Endothelial cell of umbilical vein (primary cell): ENCODE measurements at regions not wholly inside any gene's neighbourhood (a gene's known extent, or its start where the extent isn't known, plus 50 kb on each side); places are given as distances from the start of the nearest gene placed in this dataset.

Experiments
- BruUV-seq: library from RNA; stranded (reverse); fragments of 400-500 nt; replicated peaks from 2 replicates; lab custom pipeline; 2021; lab: Mats Ljungman, UMichigan
- CTCF ChIA-PET: fragments of 300-600, 350-600 bp; sonication (Branson Sonifier 250); formaldehyde crosslinking; loops from one replicate; lab custom pipeline; 2021; ENCODE audit warnings: antibody characterized with exemption, inconsistent platforms; lab: Charles Lee
- POLR2A ChIA-PET: fragments of 300-600, 350-600 bp; sonication (Branson Sonifier 250); formaldehyde crosslinking; loops from one replicate; lab custom pipeline; 2021; ENCODE audit warnings: antibody characterized with exemption, inconsistent platforms; lab: Charles Lee
- DNase-seq: peaks from one replicate; pipeline ENCODE4 v3.0.0-alpha.2; 2011; ENCODE audit warnings: low read depth, low spot score
- FAIRE-seq: peaks from 2 replicates; lab custom pipeline; 2011; peaks lifted over from hg19 to GRCh38; lab: Jason Lieb, UNC
- H2AFZ ChIP-seq: 2 replicates; pipeline ENCODE4 v1.6.0; 2012; ENCODE audit warnings: low read depth, low read length, control low read depth, inconsistent platforms
- H3K27ac ChIP-seq: 2 replicates; pipeline ENCODE4 v1.5.1; 2011; ENCODE audit warnings: low read depth, mild to moderate bottlenecking, control low read depth, low read length, moderate library complexity; ENCODE audit not compliant: insufficient read depth
- H3K27me3 ChIP-seq, 2 experiments: 2 replicates each; pipeline versions ENCODE4 v1.6.0 to v1.6.1; 2011; ENCODE audit warnings: low read length in 2 of 2, mixed read lengths in 1 of 2; ENCODE audit not compliant: control insufficient read depth in 2 of 2, insufficient read depth in 2 of 2
- H3K36me3 ChIP-seq, 2 experiments: 2 replicates in 1 of 2; 3 replicates in 1 of 2; pipeline ENCODE4 v1.5.1; 2011; ENCODE audit warnings: low read length in 2 of 2, mild to moderate bottlenecking in 1 of 2, moderate library complexity in 1 of 2; ENCODE audit not compliant: control insufficient read depth in 2 of 2, insufficient read depth in 2 of 2; ENCODE audit errors: extremely low read depth in 1 of 2
- H3K4me1 ChIP-seq: 3 replicates; pipeline ENCODE4 v1.5.1; 2011; ENCODE audit warnings: mild to moderate bottlenecking, low read length; ENCODE audit not compliant: control insufficient read depth, insufficient read depth; ENCODE audit errors: extremely low read depth
- H3K4me2 ChIP-seq: 2 replicates; pipeline ENCODE4 v1.6.1; 2011; ENCODE audit warnings: low read length, control low read depth, mixed read lengths; ENCODE audit not compliant: insufficient read depth
- H3K4me3 ChIP-seq, 3 experiments: fragments of 200-600 bp in 1 of 3; sonication (generic), shearing (Covaris generic) in 1 of 3; replicated peaks in 1 of 3; 2 replicates each; pipeline ENCODE4 v1.5.1; 2011 to 2016; ENCODE audit warnings: control low read depth in 3 of 3, low read length in 3 of 3, mild to moderate bottlenecking in 2 of 3, inconsistent platforms in 1 of 3, low read depth in 1 of 3, moderate library complexity in 1 of 3; ENCODE audit not compliant: insufficient read depth in 1 of 3
- H3K79me2 ChIP-seq: 2 replicates; pipeline ENCODE4 v1.6.0; 2012; ENCODE audit warnings: low read length, inconsistent platforms; ENCODE audit not compliant: control insufficient read depth, insufficient read depth
- H3K9ac ChIP-seq: replicated peaks from 2 replicates; pipeline ENCODE3; 2011; ENCODE audit warnings: low read length, control low read depth; ENCODE audit not compliant: insufficient read depth; ENCODE audit errors: extremely low read depth
- H3K9me1 ChIP-seq: replicated peaks from 3 replicates; pipeline ENCODE4 v1.6.0; 2011; ENCODE audit warnings: mild to moderate bottlenecking, low read length; ENCODE audit not compliant: control insufficient read depth, insufficient read depth; ENCODE audit errors: extremely low read depth
- H3K9me3 ChIP-seq: replicated peaks from 2 replicates; pipeline ENCODE4 v1.5.1; 2012; ENCODE audit warnings: low read length, inconsistent platforms; ENCODE audit not compliant: control insufficient read depth, insufficient read depth
- H4K20me1 ChIP-seq: replicated peaks from 2 replicates; pipeline ENCODE3; 2011; ENCODE audit warnings: mild to moderate bottlenecking, low read length; ENCODE audit not compliant: control insufficient read depth, insufficient read depth; ENCODE audit errors: extremely low read depth
- EZH2 ChIP-seq: IDR thresholded peaks from 2 replicates; pipeline ENCODE4 v1.6.1; 2012; ENCODE audit warnings: borderline replicate concordance, low read depth, mild to moderate bottlenecking, moderate library complexity, low read length, inconsistent platforms; ENCODE audit not compliant: severe bottlenecking
- FOS ChIP-seq: IDR thresholded peaks from 2 replicates; pipeline ENCODE4 v1.6.1; 2011; ENCODE audit warnings: mild to moderate bottlenecking, low read length, moderate library complexity, borderline replicate concordance; ENCODE audit not compliant: insufficient read depth
- GATA2 ChIP-seq: IDR thresholded peaks from 2 replicates; pipeline ENCODE4 v1.7.0; 2011; ENCODE audit warnings: low read depth, mild to moderate bottlenecking, moderate library complexity, mixed read lengths, low read length; ENCODE audit not compliant: insufficient read length, insufficient read depth
- JUN ChIP-seq: IDR thresholded peaks from 2 replicates; pipeline ENCODE4 v1.6.1; 2011; ENCODE audit warnings: borderline replicate concordance, low read depth; ENCODE audit not compliant: insufficient read length, insufficient read depth
- MYC ChIP-seq: IDR thresholded peaks from one replicate; pipeline ENCODE4 v1.6.1; 2011; ENCODE audit warnings: mild to moderate bottlenecking, low read depth, low read length
- POLR2A ChIP-seq: IDR thresholded peaks from 2 replicates; pipeline ENCODE4 v1.6.1; 2012; ENCODE audit warnings: low read depth, mild to moderate bottlenecking, control low read depth, low read length
- POLR2AphosphoS5 ChIP-seq: IDR thresholded peaks from 2 replicates; pipeline ENCODE4 v1.6.1; 2012; ENCODE audit warnings: low read depth, mild to moderate bottlenecking, control low read depth, low read length, moderate library complexity; ENCODE audit not compliant: insufficient read depth
- dilution Hi-C: fragments of 300-500 bp; cut with MboI; formaldehyde crosslinking; loops from one replicate; pipeline ENCODE4 v1.15.0; 2019; ENCODE audit warnings: low sequenced_read_pairs; ENCODE audit not compliant: extremely low pct_ligation_motif_present
- intact Hi-C: fragments of 100-400 bp; cut with micrococcal nuclease; formaldehyde crosslinking; loops from one replicate; pipeline ENCODE4 v1.10.0; 2022
- TF ChIP-seq, protein P1 (sequence below), 2 donors: IDR thresholded peaks; 1 replicate in 1 of 2; 2 replicates in 1 of 2; pipeline ENCODE4 v1.5.1; 2011; ENCODE audit warnings: low read length in 2 of 2, mild to moderate bottlenecking in 2 of 2, moderate library complexity in 2 of 2, control low read depth in 1 of 2, inconsistent platforms in 1 of 2, low read depth in 1 of 2; ENCODE audit not compliant: insufficient read depth in 1 of 2; ENCODE audit errors: extremely low read depth in 1 of 2
- TF ChIP-seq, protein P2 (sequence below): IDR thresholded peaks from 2 replicates; pipeline ENCODE4 v1.6.1; 2011; ENCODE audit not compliant: insufficient read depth, insufficient read length

GRCh38 chr1:229949500-229949899 lies 117.5 kb upstream of the GALNT2 start:
- Histone ChIP-seq H3K9me3 (no peaks in the 10 kb centered on the region), H2AFZ (no peak overlapping the region), H3K9me1 (no peaks in the 10 kb centered on the region), H3K27ac (no peak overlapping the region), H3K4me1 (no peaks in the 10 kb centered on the region), H3K27me3 (no peaks in the 10 kb centered on the region), H3K36me3 (no peaks in the 10 kb centered on the region), H4K20me1 (no peaks in the 10 kb centered on the region), H3K4me2 (no peak overlapping the region), H3K4me3 (no peak overlapping the region), H3K79me2 (no peaks in the 10 kb centered on the region), H3K9ac (no peak overlapping the region)
- no peak for FAIRE-seq
- POLR2A ChIA-PET = no interaction called here
- dilution Hi-C loops (no loop called here), intact Hi-C loops (no loop called here)
- TF ChIP-seq, protein P1, sequence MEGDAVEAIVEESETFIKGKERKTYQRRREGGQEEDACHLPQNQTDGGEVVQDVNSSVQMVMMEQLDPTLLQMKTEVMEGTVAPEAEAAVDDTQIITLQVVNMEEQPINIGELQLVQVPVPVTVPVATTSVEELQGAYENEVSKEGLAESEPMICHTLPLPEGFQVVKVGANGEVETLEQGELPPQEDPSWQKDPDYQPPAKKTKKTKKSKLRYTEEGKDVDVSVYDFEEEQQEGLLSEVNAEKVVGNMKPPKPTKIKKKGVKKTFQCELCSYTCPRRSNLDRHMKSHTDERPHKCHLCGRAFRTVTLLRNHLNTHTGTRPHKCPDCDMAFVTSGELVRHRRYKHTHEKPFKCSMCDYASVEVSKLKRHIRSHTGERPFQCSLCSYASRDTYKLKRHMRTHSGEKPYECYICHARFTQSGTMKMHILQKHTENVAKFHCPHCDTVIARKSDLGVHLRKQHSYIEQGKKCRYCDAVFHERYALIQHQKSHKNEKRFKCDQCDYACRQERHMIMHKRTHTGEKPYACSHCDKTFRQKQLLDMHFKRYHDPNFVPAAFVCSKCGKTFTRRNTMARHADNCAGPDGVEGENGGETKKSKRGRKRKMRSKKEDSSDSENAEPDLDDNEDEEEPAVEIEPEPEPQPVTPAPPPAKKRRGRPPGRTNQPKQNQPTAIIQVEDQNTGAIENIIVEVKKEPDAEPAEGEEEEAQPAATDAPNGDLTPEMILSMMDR (IDR thresholded peaks at IDR 0.05; ENCODE audit: extremely low read depth in 1 of 2, insufficient read depth in 1 of 2, low read depth in 1 of 2, low read length in 2 of 2) = no peak
- TF ChIP-seq MYC = no peak
- TF ChIP-seq POLR2A = no peak
- no peak for TF ChIP-seq FOS
- no peak for TF ChIP-seq GATA2
- TF ChIP-seq, protein P2, sequence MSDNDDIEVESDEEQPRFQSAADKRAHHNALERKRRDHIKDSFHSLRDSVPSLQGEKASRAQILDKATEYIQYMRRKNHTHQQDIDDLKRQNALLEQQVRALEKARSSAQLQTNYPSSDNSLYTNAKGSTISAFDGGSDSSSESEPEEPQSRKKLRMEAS = no peak
- TF ChIP-seq EZH2 = no peak
- no peak for TF ChIP-seq POLR2AphosphoS5
- TF ChIP-seq JUN = no peak
- no peak for DNase-seq
- BruUV-seq = no TSS peak
- CTCF ChIA-PET = no interaction called here
